ENCODE measurements at regions not wholly inside any gene's neighbourhood (a gene's known extent, or its start where the extent isn't known, plus 50 kb on each side); places are given as distances from the start of the nearest gene placed in this dataset.

DNA sequence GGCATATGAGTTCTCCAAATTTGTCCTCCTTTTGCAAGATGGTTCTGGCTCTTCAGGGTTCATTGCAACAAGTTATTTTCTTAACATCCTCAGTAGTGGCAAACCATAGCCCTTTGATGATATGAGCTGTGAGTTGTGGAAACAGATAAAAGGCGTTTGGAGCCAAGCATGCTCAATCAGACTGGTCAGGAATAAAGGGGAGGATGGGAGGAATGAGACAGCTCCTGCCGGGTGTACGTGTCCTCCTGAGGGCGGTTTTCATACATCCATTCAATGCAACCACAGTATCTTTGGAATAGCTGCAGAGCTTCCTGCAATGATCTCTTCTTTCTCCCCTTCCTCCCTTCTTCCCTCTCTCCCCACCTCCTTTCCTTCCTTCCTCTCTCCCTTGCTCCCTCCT is 245.8 kb downstream of the GLI2 start:
- Histone ChIP-seq H3K4me1 (no peaks in the 10 kb centered on the region), H3K9me3 (ENCODE audit: control insufficient read depth, low read length) (no peaks in the 10 kb centered on the region), H3K4me3 (ENCODE audit: low read depth, low read length) (no peak overlapping the region), H2AFZ (no peak overlapping the region), H3K27ac (no peak overlapping the region), H3K9ac (no peak overlapping the region), H3K79me2 (no peaks in the 10 kb centered on the region), H3K36me3 (ENCODE audit: control insufficient read depth, insufficient read depth, low read length) (no peaks in the 10 kb centered on the region), H3K4me2 (ENCODE audit: low read length) (no peak overlapping the region), H3K27me3 (ENCODE audit: control insufficient read depth, insufficient read depth, low read length) (no peaks in the 10 kb centered on the region)
- TF ChIP-seq, protein P1, sequence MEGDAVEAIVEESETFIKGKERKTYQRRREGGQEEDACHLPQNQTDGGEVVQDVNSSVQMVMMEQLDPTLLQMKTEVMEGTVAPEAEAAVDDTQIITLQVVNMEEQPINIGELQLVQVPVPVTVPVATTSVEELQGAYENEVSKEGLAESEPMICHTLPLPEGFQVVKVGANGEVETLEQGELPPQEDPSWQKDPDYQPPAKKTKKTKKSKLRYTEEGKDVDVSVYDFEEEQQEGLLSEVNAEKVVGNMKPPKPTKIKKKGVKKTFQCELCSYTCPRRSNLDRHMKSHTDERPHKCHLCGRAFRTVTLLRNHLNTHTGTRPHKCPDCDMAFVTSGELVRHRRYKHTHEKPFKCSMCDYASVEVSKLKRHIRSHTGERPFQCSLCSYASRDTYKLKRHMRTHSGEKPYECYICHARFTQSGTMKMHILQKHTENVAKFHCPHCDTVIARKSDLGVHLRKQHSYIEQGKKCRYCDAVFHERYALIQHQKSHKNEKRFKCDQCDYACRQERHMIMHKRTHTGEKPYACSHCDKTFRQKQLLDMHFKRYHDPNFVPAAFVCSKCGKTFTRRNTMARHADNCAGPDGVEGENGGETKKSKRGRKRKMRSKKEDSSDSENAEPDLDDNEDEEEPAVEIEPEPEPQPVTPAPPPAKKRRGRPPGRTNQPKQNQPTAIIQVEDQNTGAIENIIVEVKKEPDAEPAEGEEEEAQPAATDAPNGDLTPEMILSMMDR (IDR thresholded peaks at IDR 0.05): no peak

DNA sequence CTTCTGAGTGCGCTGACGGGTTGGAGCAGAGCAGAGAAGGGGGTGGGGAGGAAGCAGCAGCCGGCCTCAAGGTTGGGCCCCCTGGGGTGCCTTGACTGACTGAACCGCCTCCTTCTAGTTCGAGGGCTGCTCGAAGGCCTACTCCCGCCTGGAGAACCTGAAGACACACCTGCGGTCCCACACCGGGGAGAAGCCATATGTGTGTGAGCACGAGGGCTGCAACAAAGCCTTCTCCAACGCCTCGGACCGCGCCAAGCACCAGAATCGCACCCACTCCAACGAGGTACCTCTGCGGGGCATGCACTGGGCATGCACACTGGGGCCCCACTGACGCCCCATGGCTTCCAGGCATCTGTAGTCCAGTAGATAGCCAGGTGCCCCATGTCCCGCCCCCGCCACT is 246.9 kb downstream of the GLI2 start:
- Histone ChIP-seq H3K4me1 (no peaks in the 10 kb centered on the region), H2AFZ (no peak overlapping the region), H3K4me2 (ENCODE audit: low read length) (no peak overlapping the region), H3K27me3 (ENCODE audit: control insufficient read depth, insufficient read depth, low read length) (no peaks in the 10 kb centered on the region), H3K27ac (no peak overlapping the region), H3K9ac (no peak overlapping the region), H3K36me3 (ENCODE audit: control insufficient read depth, insufficient read depth, low read length) (no peaks in the 10 kb centered on the region), H3K9me3 (ENCODE audit: control insufficient read depth, low read length) (no peaks in the 10 kb centered on the region), H3K4me3 (ENCODE audit: low read depth, low read length) (no peak overlapping the region), H3K79me2 (no peaks in the 10 kb centered on the region)
- TF ChIP-seq, protein P1 (IDR thresholded peaks at IDR 0.05): no peak

DNA sequence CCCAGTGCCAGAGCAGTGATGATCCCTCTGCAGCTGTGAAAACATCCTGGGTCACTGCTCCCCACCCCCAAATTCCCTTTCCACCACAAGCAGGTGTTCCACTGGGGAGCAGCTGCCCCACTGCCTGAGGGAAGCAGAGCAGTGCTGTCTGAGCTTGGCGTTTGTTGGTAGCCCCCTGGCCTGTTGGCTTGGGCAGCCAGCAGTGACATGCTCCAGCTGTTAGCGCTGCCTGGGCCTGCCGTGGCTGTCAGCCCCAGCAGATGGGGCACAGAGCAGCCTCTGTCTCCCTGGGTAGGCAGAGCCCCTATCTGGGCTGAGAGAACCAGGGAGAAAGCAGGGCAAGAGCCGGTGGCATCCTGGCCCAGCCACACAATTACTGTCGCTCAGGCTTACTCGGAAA is 247.7 kb downstream of the GLI2 start:
- Histone ChIP-seq H3K9ac (no peak overlapping the region), H3K36me3 (ENCODE audit: control insufficient read depth, insufficient read depth, low read length) (no peaks in the 10 kb centered on the region), H3K9me3 (ENCODE audit: control insufficient read depth, low read length) (no peaks in the 10 kb centered on the region), H2AFZ (no peak overlapping the region), H3K79me2 (no peaks in the 10 kb centered on the region), H3K4me3 (ENCODE audit: low read depth, low read length) (no peak overlapping the region), H3K4me2 (ENCODE audit: low read length) (no peak overlapping the region), H3K4me1 (no peaks in the 10 kb centered on the region), H3K27ac (no peak overlapping the region), H3K27me3 (ENCODE audit: control insufficient read depth, insufficient read depth, low read length) (no peaks in the 10 kb centered on the region)
- TF ChIP-seq, protein P1 (IDR thresholded peaks at IDR 0.05): no peak

DNA sequence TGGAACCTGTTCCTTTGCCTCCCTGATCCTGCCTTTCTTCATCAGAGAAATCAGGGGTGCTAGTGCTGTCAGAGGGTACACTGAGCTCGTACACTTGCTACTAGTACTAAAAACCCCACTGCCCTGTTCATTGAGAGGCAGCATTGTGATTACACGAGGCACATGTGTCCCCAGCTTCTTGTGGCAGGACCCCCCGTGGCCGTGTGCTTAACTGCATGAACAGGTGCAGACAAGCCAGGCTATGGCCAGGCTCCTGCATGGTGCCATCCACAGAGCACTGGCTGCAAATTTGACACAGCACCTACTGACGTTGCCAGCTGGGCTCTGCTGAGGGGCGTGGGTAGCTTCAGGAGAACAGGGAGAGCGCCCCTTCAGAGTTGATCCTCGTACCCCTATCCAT is 248.4 kb downstream of the GLI2 start:
- TF ChIP-seq, protein P1 (IDR thresholded peaks at IDR 0.05): no peak
- Histone ChIP-seq H3K36me3 (ENCODE audit: control insufficient read depth, insufficient read depth, low read length) (no peaks in the 10 kb centered on the region), H2AFZ (no peak overlapping the region), H3K4me2 (ENCODE audit: low read length) (no peak overlapping the region), H3K79me2 (no peaks in the 10 kb centered on the region), H3K9me3 (ENCODE audit: control insufficient read depth, low read length) (no peaks in the 10 kb centered on the region), H3K4me1 (no peaks in the 10 kb centered on the region), H3K4me3 (ENCODE audit: low read depth, low read length) (no peak overlapping the region), H3K9ac (no peak overlapping the region), H3K27me3 (ENCODE audit: control insufficient read depth, insufficient read depth, low read length) (no peaks in the 10 kb centered on the region), H3K27ac (no peak overlapping the region)

DNA sequence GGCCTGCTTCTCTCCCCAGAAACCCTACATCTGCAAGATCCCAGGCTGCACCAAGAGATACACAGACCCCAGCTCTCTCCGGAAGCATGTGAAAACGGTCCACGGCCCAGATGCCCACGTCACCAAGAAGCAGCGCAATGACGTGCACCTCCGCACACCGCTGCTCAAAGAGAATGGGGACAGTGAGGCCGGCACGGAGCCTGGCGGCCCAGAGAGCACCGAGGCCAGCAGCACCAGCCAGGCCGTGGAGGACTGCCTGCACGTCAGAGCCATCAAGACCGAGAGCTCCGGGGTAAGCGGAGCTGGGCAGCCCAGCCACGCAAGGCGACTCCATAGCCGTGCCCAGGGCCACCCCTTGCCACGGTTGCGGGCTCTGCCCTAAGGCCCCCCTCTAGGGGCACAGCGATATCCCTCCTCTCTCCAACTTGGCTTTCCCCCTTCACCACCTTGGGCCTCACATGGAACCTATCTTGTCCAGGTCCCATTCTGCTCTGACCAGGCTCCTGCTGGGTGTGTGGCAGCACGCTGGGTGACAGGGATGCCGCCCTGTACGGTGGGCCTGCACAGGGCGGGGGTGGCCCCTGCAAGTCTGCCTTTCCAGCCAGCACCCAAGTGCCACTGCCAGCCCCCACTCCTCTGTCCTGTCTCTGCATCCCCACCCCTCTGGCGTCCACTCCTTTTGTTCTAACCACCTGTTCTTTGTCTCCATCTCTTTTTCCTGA is 248.9 kb downstream of the GLI2 start:
- H2AFZ ChIP-seq: no peak overlapping the region
- H3K4me1 ChIP-seq: no peaks in the 10 kb centered on the region
- no peak overlapping the region for H3K4me2 ChIP-seq (ENCODE audit: low read length)
- no peak overlapping the region for H3K4me3 ChIP-seq (ENCODE audit: low read depth, low read length)
- no peak overlapping the region for H3K9ac ChIP-seq
- TF ChIP-seq, protein P1 (IDR thresholded peaks at IDR 0.05): no peak
- H3K27ac ChIP-seq: no peak overlapping the region
- no peaks in the 10 kb centered on the region for H3K9me3 ChIP-seq (ENCODE audit: control insufficient read depth, low read length)
- H3K79me2 ChIP-seq: no peaks in the 10 kb centered on the region
- H3K27me3 ChIP-seq (ENCODE audit: control insufficient read depth, insufficient read depth, low read length): no peaks in the 10 kb centered on the region
- H3K36me3 ChIP-seq (ENCODE audit: control insufficient read depth, insufficient read depth, low read length): no peaks in the 10 kb centered on the region

Data from parathyroid adenoma (tissue), 2 donors.